ENCODE measurements at regions not wholly inside any gene's neighbourhood (a gene's known extent, or its start where the extent isn't known, plus 50 kb on each side); places are given as distances from the start of the nearest gene placed in this dataset.

DNA sequence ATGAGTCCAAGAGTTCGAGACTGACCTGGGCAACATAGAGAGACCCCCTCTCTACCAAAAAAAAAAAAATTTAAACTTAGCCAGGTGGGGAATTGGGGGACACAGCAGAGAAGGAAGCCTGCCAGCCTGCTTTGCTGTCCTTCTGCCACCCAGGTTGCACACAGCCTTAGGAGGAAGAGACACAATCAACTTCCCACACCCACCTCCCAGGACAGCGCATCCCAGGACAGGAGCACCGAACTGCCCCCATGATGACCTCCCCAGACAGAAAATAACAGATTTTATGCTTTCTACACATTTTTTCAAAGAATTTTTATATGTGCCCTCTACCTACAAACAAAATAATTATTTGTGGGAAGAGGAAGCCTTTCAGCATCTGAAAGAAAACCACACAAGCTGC lies 126.0 kb upstream of the ZNF507 start:
- no CpG with 5 or more reads among the region's 3 CpGs for WGBS, 2 donors (ENCODE audit: extremely low coverage in 2 of 2, insufficient read length in 2 of 2, insufficient replicate concordance in 1 of 2)
- no peak overlapping the region for H4K8ac ChIP-seq (ENCODE audit: low read depth, low read length)
- no peak overlapping the region for H3K4ac ChIP-seq (ENCODE audit: low read length)
- H2AFZ ChIP-seq (ENCODE audit: low read length): no peak overlapping the region
- no peak overlapping the region for H3K9ac ChIP-seq (ENCODE audit: low read depth, low read length, poor library complexity)
- no peak overlapping the region for H3K4me2 ChIP-seq (ENCODE audit: insufficient read depth, low read length, poor library complexity, severe bottlenecking)
- no peak overlapping the region for H3K23ac ChIP-seq (ENCODE audit: low read depth, low read length, poor library complexity)
- H2BK120ac ChIP-seq (ENCODE audit: low read depth, low read length): no peak overlapping the region
- no peak overlapping the region for H2BK5ac ChIP-seq (ENCODE audit: low read length)
- H3K79me1 ChIP-seq (ENCODE audit: low read depth, low read length): no peaks in the 10 kb centered on the region
- H3K27me3 ChIP-seq (ENCODE audit: control insufficient read depth in 3 of 3, insufficient read depth in 3 of 3, low read depth in 1 of 3, low read length in 3 of 3): peaks cover 0 to 24% (median 16%) of the 10 kb centered on the region in 3 experiments
- no peak overlapping the region for H2BK12ac ChIP-seq (ENCODE audit: low read length)
- H3K14ac ChIP-seq (ENCODE audit: low read length): no peak overlapping the region
- no peak for DNase-seq (ENCODE audit: low spot score)
- H2BK15ac ChIP-seq (ENCODE audit: low read length): no peak overlapping the region
- H3K9me3 ChIP-seq (replicated peaks in 1 of 2; ENCODE audit: control insufficient read depth in 2 of 2, insufficient read depth in 1 of 2, low read depth in 1 of 2, low read length in 2 of 2): no peaks in the 10 kb centered on the region
- H2AK5ac ChIP-seq (ENCODE audit: low read depth, low read length): no peak overlapping the region
- H3K36me3 ChIP-seq (replicated peaks in 1 of 2; ENCODE audit: control insufficient read depth in 2 of 2, insufficient read depth in 2 of 2, low read length in 2 of 2): no peaks in the 10 kb centered on the region
- no peak overlapping the region for H4K91ac ChIP-seq (ENCODE audit: low read depth, low read length, poor library complexity)
- no peak overlapping the region for H3K27ac ChIP-seq (replicated peaks; ENCODE audit: low read length)
- no peak overlapping the region for H3K18ac ChIP-seq (ENCODE audit: low read length)
- peaks cover 0 to 9% of the 10 kb centered on the region in 2 donors for H3K4me1 ChIP-seq (ENCODE audit: control insufficient read depth in 2 of 2, insufficient read depth in 1 of 2, low read depth in 1 of 2, low read length in 2 of 2)
- H3K4me3 ChIP-seq (ENCODE audit: low read length in 2 of 2): no peak overlapping the region

GRCh38 chr19:32219881-32220472 lies 125.4 kb upstream of the ZNF507 start:
- H2BK120ac ChIP-seq (ENCODE audit: low read depth, low read length): no peak overlapping the region
- no peak overlapping the region for H4K91ac ChIP-seq (ENCODE audit: low read depth, low read length, poor library complexity)
- H3K4me2 ChIP-seq (ENCODE audit: insufficient read depth, low read length, poor library complexity, severe bottlenecking): no peak overlapping the region
- H2AK5ac ChIP-seq (ENCODE audit: low read depth, low read length): no peak overlapping the region
- no peak for DNase-seq (ENCODE audit: low spot score)
- H3K18ac ChIP-seq (ENCODE audit: low read length): peak overlapping the region; percentile 59
- no CpG with 5 or more reads among the region's 4 CpGs for WGBS, 2 donors (ENCODE audit: extremely low coverage in 2 of 2, insufficient read length in 2 of 2, insufficient replicate concordance in 1 of 2)
- no peak overlapping the region for H4K8ac ChIP-seq (ENCODE audit: low read depth, low read length)
- peak overlapping the region; percentile 47 for H3K9ac ChIP-seq (ENCODE audit: low read depth, low read length, poor library complexity)
- H3K4me1 ChIP-seq (ENCODE audit: control insufficient read depth in 2 of 2, insufficient read depth in 1 of 2, low read depth in 1 of 2, low read length in 2 of 2): peaks cover 0 to 9% of the 10 kb centered on the region in 2 donors
- H2BK12ac ChIP-seq (ENCODE audit: low read length): no peak overlapping the region
- no peak overlapping the region for H3K27ac ChIP-seq (replicated peaks; ENCODE audit: low read length)
- no peak overlapping the region for H2BK5ac ChIP-seq (ENCODE audit: low read length)
- H3K9me3 ChIP-seq (replicated peaks in 1 of 2; ENCODE audit: control insufficient read depth in 2 of 2, insufficient read depth in 1 of 2, low read depth in 1 of 2, low read length in 2 of 2): no peaks in the 10 kb centered on the region
- H3K14ac ChIP-seq (ENCODE audit: low read length): no peak overlapping the region
- peaks cover 0 to 28% (median 16%) of the 10 kb centered on the region in 3 experiments for H3K27me3 ChIP-seq (ENCODE audit: control insufficient read depth in 3 of 3, insufficient read depth in 3 of 3, low read depth in 1 of 3, low read length in 3 of 3)
- no peak overlapping the region for H3K4me3 ChIP-seq (ENCODE audit: low read length in 2 of 2)
- H3K23ac ChIP-seq (ENCODE audit: low read depth, low read length, poor library complexity): no peak overlapping the region
- H2AFZ ChIP-seq (ENCODE audit: low read length): no peak overlapping the region
- H3K36me3 ChIP-seq (replicated peaks in 1 of 2; ENCODE audit: control insufficient read depth in 2 of 2, insufficient read depth in 2 of 2, low read length in 2 of 2): no peaks in the 10 kb centered on the region
- H2BK15ac ChIP-seq (ENCODE audit: low read length): no peak overlapping the region
- no peak overlapping the region for H3K4ac ChIP-seq (ENCODE audit: low read length)
- no peaks in the 10 kb centered on the region for H3K79me1 ChIP-seq (ENCODE audit: low read depth, low read length)

GRCh38 chr19:32220951-32221350 lies 124.5 kb upstream of the ZNF507 start:
- Histone ChIP-seq H3K4me3 (ENCODE audit: low read length in 2 of 2) (no peak overlapping the region), H2BK5ac (ENCODE audit: low read length) (no peak overlapping the region), H2BK15ac (ENCODE audit: low read length) (no peak overlapping the region), H3K18ac (ENCODE audit: low read length) (no peak overlapping the region), H3K4ac (ENCODE audit: low read length) (no peak overlapping the region), H3K79me1 (ENCODE audit: low read depth, low read length) (no peaks in the 10 kb centered on the region), H3K4me2 (ENCODE audit: insufficient read depth, low read length, poor library complexity, severe bottlenecking) (no peak overlapping the region), H2AFZ (ENCODE audit: low read length) (no peak overlapping the region), H3K36me3 (replicated peaks in 1 of 2; ENCODE audit: control insufficient read depth in 2 of 2, insufficient read depth in 2 of 2, low read length in 2 of 2) (no peaks in the 10 kb centered on the region), H3K27me3 (ENCODE audit: control insufficient read depth in 3 of 3, insufficient read depth in 3 of 3, low read depth in 1 of 3, low read length in 3 of 3) (peaks cover 0 to 29% (median 19%) of the 10 kb centered on the region in 3 experiments), H4K91ac (ENCODE audit: low read depth, low read length, poor library complexity) (no peak overlapping the region), H3K4me1 (ENCODE audit: control insufficient read depth in 2 of 2, insufficient read depth in 1 of 2, low read depth in 1 of 2, low read length in 2 of 2) (peaks cover 0 to 9% of the 10 kb centered on the region in 2 donors), H2BK120ac (ENCODE audit: low read depth, low read length) (no peak overlapping the region), H4K8ac (ENCODE audit: low read depth, low read length) (no peak overlapping the region), H3K14ac (ENCODE audit: low read length) (no peak overlapping the region), H3K9ac (ENCODE audit: low read depth, low read length, poor library complexity) (no peak overlapping the region), H2BK12ac (ENCODE audit: low read length) (no peak overlapping the region), H3K23ac (ENCODE audit: low read depth, low read length, poor library complexity) (no peak overlapping the region), H2AK5ac (ENCODE audit: low read depth, low read length) (no peak overlapping the region), H3K27ac (replicated peaks; ENCODE audit: low read length) (no peak overlapping the region), H3K9me3 (replicated peaks in 1 of 2; ENCODE audit: control insufficient read depth in 2 of 2, insufficient read depth in 1 of 2, low read depth in 1 of 2, low read length in 2 of 2) (no peaks in the 10 kb centered on the region)
- WGBS, 2 donors (ENCODE audit: extremely low coverage in 2 of 2, insufficient read length in 2 of 2, insufficient replicate concordance in 1 of 2): no CpG with 5 or more reads among the region's 8 CpGs
- no peak for DNase-seq (ENCODE audit: low spot score)

- peaks cover 0 to 9% of the 10 kb centered on the region in 2 donors for H3K4me1 ChIP-seq (ENCODE audit: control insufficient read depth in 2 of 2, insufficient read depth in 1 of 2, low read depth in 1 of 2, low read length in 2 of 2)
- no peak overlapping the region for H2BK5ac ChIP-seq (ENCODE audit: low read length)
- H4K8ac ChIP-seq (ENCODE audit: low read depth, low read length): no peak overlapping the region
- H3K4ac ChIP-seq (ENCODE audit: low read length): no peak overlapping the region
- H2BK12ac ChIP-seq (ENCODE audit: low read length): no peak overlapping the region
- no peak overlapping the region for H3K27ac ChIP-seq (replicated peaks; ENCODE audit: low read length)
- H3K36me3 ChIP-seq (replicated peaks in 1 of 2; ENCODE audit: control insufficient read depth in 2 of 2, insufficient read depth in 2 of 2, low read length in 2 of 2): no peaks in the 10 kb centered on the region
- H4K91ac ChIP-seq (ENCODE audit: low read depth, low read length, poor library complexity): no peak overlapping the region
- WGBS, 2 donors (ENCODE audit: extremely low coverage in 2 of 2, insufficient read length in 2 of 2, insufficient replicate concordance in 1 of 2): no CpG with 5 or more reads among the region's 4 CpGs
- no peaks in the 10 kb centered on the region for H3K9me3 ChIP-seq (replicated peaks in 1 of 2; ENCODE audit: control insufficient read depth in 2 of 2, insufficient read depth in 1 of 2, low read depth in 1 of 2, low read length in 2 of 2)
- no peak overlapping the region for H3K4me2 ChIP-seq (ENCODE audit: insufficient read depth, low read length, poor library complexity, severe bottlenecking)
- no peak overlapping the region for H3K18ac ChIP-seq (ENCODE audit: low read length)
- no peak for DNase-seq (ENCODE audit: low spot score)
- H2AFZ ChIP-seq (ENCODE audit: low read length): no peak overlapping the region
- H3K23ac ChIP-seq (ENCODE audit: low read depth, low read length, poor library complexity): peak overlapping the region; percentile 43
- H3K79me1 ChIP-seq (ENCODE audit: low read depth, low read length): no peaks in the 10 kb centered on the region
- no peak overlapping the region for H3K9ac ChIP-seq (ENCODE audit: low read depth, low read length, poor library complexity)
- peak overlapping the region; percentile 47 for H3K14ac ChIP-seq (ENCODE audit: low read length)
- H3K27me3 ChIP-seq (ENCODE audit: control insufficient read depth in 3 of 3, insufficient read depth in 3 of 3, low read depth in 1 of 3, low read length in 3 of 3): peaks cover 0 to 29% (median 19%) of the 10 kb centered on the region in 3 experiments
- H2BK120ac ChIP-seq (ENCODE audit: low read depth, low read length): no peak overlapping the region
- H3K4me3 ChIP-seq (ENCODE audit: low read length in 2 of 2): no peak overlapping the region
- no peak overlapping the region for H2BK15ac ChIP-seq (ENCODE audit: low read length)
- no peak overlapping the region for H2AK5ac ChIP-seq (ENCODE audit: low read depth, low read length)
Measured at GRCh38 chr19:32222556-32222955, 122.9 kb upstream of the ZNF507 start.

All from neuronal stem cell (in vitro differentiated cells).